GM12874 (cell line): ENCODE measurements at regions not wholly inside any gene's neighbourhood (a gene's known extent, or its start where the extent isn't known, plus 50 kb on each side); places are given as distances from the start of the nearest gene placed in this dataset.

Source experiments
- CTCF ChIP-seq: IDR thresholded peaks from 2 replicates; pipeline ENCODE4 v1.5.1; 2011; ENCODE audit warnings: low read depth, mild to moderate bottlenecking, control low read depth, low read length, moderate library complexity; ENCODE audit not compliant: insufficient read depth

GRCh38 chr13:104314321-104314720 is 1248.1 kb upstream of the SLC10A2 start:
- TF ChIP-seq CTCF: no peak

- no peak for TF ChIP-seq CTCF
These were observed 1244.6 kb upstream of the SLC10A2 start for GRCh38 chr13:104310861-104311260.

GRCh38 chr13:104309431-104309830 is 1243.2 kb upstream of the SLC10A2 start:
- no peak for TF ChIP-seq CTCF

- TF ChIP-seq CTCF: no peak
These were observed 1235.2 kb upstream of the SLC10A2 start for GRCh38 chr13:104301171-104301975.

- no peak for TF ChIP-seq CTCF
These were observed 1230.9 kb upstream of the SLC10A2 start for GRCh38 chr13:104297075-104297474.

- TF ChIP-seq CTCF: no peak
These were observed 1230.1 kb upstream of the SLC10A2 start for GRCh38 chr13:104296286-104296685.

- no peak for TF ChIP-seq CTCF
These were observed 1229.3 kb upstream of the SLC10A2 start for GRCh38 chr13:104295537-104295936.

- no peak for TF ChIP-seq CTCF
These were observed 1223.2 kb upstream of the SLC10A2 start for GRCh38 chr13:104289400-104289799.
